SK-N-MC (cell line): ENCODE measurements at regions not wholly inside any gene's neighbourhood (a gene's known extent, or its start where the extent isn't known, plus 50 kb on each side); places are given as distances from the start of the nearest gene placed in this dataset.

ENCODE experiments used
- EZH2 ChIP-seq: fragments of 200-600 bp; sonication (generic); IDR thresholded peaks from one replicate; pipeline ENCODE4 v1.6.1; 2017; ENCODE audit warnings: antibody characterized with exemption
- POLR2AphosphoS5 ChIP-seq: IDR thresholded peaks from 2 replicates; pipeline ENCODE4 v1.6.1; 2012; ENCODE audit warnings: mild to moderate bottlenecking, low read depth, low read length, borderline replicate concordance

DNA sequence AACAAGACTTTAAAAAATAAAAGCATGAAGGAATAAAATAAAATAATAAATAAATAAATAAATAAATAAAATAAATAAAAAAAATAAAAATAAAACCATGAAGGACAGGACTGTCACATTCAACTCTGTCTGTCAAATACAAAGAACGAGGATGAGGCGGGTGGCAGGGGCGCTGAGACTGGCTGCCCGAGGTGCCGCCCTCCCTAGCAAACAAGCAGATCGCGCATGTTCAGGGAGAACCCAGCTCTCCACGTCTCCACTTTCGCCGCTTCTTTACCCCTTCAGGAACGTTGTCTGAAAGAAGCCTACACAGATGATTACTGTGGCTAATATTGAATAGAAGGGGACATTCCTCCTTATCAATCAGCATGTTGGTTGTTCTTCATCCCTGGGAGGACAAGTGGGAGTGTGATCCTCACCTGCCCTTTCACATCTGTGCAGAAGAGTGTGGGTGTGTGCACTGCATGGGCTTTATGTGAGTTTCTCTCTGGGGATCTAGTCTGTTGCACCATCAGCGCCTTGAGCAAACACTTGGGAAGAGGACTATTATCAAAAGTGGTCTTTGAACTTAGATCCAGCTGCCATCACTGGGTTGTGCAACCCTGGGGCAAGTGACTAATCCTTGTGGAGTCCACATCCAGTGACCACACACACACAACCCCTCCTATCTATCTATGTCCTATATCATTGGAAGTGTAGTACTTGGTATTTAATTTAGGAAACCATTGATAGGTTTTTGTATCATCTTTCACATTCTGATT, 399.2 kb downstream of the IRX2 start:
- no peak for TF ChIP-seq EZH2
- TF ChIP-seq POLR2AphosphoS5, result no peak
